K562 (cell line): ENCODE measurements at regions not wholly inside any gene's neighbourhood (a gene's known extent, or its start where the extent isn't known, plus 50 kb on each side); places are given as distances from the start of the nearest gene placed in this dataset.

Experiments used
- ATAC-seq: fragments of 200-7000 bp; cut with Tn5 transposase; 3 replicates; pipeline ENCODE4 v1.9.1; 2020; ENCODE audit warnings: moderate library complexity
- BruUV-seq: library from RNA; stranded (reverse); fragments of 400-500 nt; replicated peaks from 2 replicates; lab custom pipeline; 2021; lab: Mats Ljungman, UMichigan
- CTCF ChIA-PET: fragments of 300-600 bp; formaldehyde crosslinking; extraction: SDS; loops from one replicate; lab custom pipeline; 2021; ENCODE audit warnings: low intra/inter-chr PET ratio; lab: Yijun Ruan, JAX
- POLR2A ChIA-PET: fragments of 300-600, 350-650 bp; sonication (Branson Sonifier 250); formaldehyde crosslinking; extraction: SDS; loops from one replicate; lab custom pipeline; 2021; ENCODE audit warnings: antibody characterized with exemption, inconsistent platforms; lab: Yijun Ruan, JAX
- DNase-seq, 4 experiments: peaks; one replicate each; pipeline versions ENCODE4 v3.0.0 to v3.0.0-alpha.2; 2011 to 2018; ENCODE audit warnings: low spot score in 3 of 4, mixed read lengths in 3 of 4; ENCODE audit errors: extremely low read depth in 1 of 4
- FAIRE-seq: peaks from 2 replicates; lab custom pipeline; 2011; peaks lifted over from hg19 to GRCh38; lab: Jason Lieb, UNC
- H2AFZ ChIP-seq: 2 replicates; pipeline ENCODE4 v1.6.0; 2011; ENCODE audit warnings: low read depth, low read length, control low read depth, inconsistent platforms
- H3K27ac ChIP-seq: fragments of 200-600 bp; 3 replicates; pipeline ENCODE4 v1.8.0; 2011; ENCODE audit warnings: low read depth, mild to moderate bottlenecking, control low read depth, inconsistent platforms, low read length, moderate library complexity, mixed read lengths; ENCODE audit errors: extremely low read depth
- H3K27me3 ChIP-seq, 2 experiments: fragments of 300-600 bp in 1 of 2; 2 replicates in 1 of 2; 3 replicates in 1 of 2; pipeline versions ENCODE4 v1.6.0 to v1.8.0; 2011; ENCODE audit warnings: inconsistent platforms in 2 of 2, low read length in 2 of 2, mild to moderate bottlenecking in 1 of 2, mixed read lengths in 1 of 2, moderate library complexity in 1 of 2; ENCODE audit not compliant: control insufficient read depth in 2 of 2, insufficient read depth in 2 of 2
- H3K36me3 ChIP-seq: fragments of 300-600 bp; 3 replicates; pipeline ENCODE4 v1.8.0; 2011; ENCODE audit warnings: mild to moderate bottlenecking, low read length, inconsistent platforms; ENCODE audit not compliant: control insufficient read depth, insufficient read depth
- H3K4me1 ChIP-seq, 2 experiments: fragments of 200-600 bp in 1 of 2; replicated peaks in 1 of 2; 2 replicates in 1 of 2; 3 replicates in 1 of 2; pipeline versions ENCODE4 v1.5.1 to v1.8.0; 2011; ENCODE audit warnings: inconsistent platforms in 2 of 2, low read length in 2 of 2, mild to moderate bottlenecking in 1 of 2, mixed read lengths in 1 of 2, moderate library complexity in 1 of 2; ENCODE audit not compliant: control insufficient read depth in 2 of 2, insufficient read depth in 2 of 2
- H3K4me2 ChIP-seq: 2 replicates; pipeline ENCODE4 v1.6.1; 2011; ENCODE audit warnings: low read length, control low read depth, inconsistent platforms, mixed read lengths; ENCODE audit not compliant: insufficient read depth
- H3K4me3 ChIP-seq: fragments of 200-600 bp; sonication (generic), shearing (Covaris generic); 2 replicates; pipeline ENCODE4 v1.5.1; 2016; ENCODE audit warnings: control low read depth, inconsistent platforms
- H3K79me2 ChIP-seq: fragments of 200-600 bp; 3 replicates; pipeline ENCODE4 v1.8.0; 2011; ENCODE audit warnings: low read length, inconsistent platforms; ENCODE audit not compliant: control insufficient read depth, insufficient read depth
- H3K9ac ChIP-seq, 2 experiments: 2 replicates each; pipeline versions ENCODE4 v1.6.0 to v1.6.1; 2011; ENCODE audit warnings: low read depth in 2 of 2, low read length in 2 of 2, control low read depth in 1 of 2, inconsistent platforms in 1 of 2, mild to moderate bottlenecking in 1 of 2, mixed read lengths in 1 of 2; ENCODE audit not compliant: insufficient read depth in 1 of 2
- H3K9me1 ChIP-seq: one replicate; pipeline ENCODE4 v1.6.0; 2011; ENCODE audit warnings: inconsistent platforms, mild to moderate bottlenecking, low read length, moderate library complexity; ENCODE audit not compliant: control insufficient read depth, insufficient read depth
- H3K9me3 ChIP-seq: replicated peaks from 2 replicates; pipeline ENCODE4 v1.5.1; 2011; ENCODE audit warnings: low read depth, low read length, inconsistent platforms; ENCODE audit not compliant: control insufficient read depth, insufficient read depth
- H4K20me1 ChIP-seq: replicated peaks from 2 replicates; pipeline ENCODE4 v1.6.1; 2011; ENCODE audit warnings: low read length, inconsistent platforms, mixed read lengths; ENCODE audit not compliant: control insufficient read depth, insufficient read depth
- BCLAF1 ChIP-seq, 2 experiments: fragments of 450-650 bp in 1 of 2; IDR thresholded peaks; 2 replicates each; pipeline ENCODE4 v1.6.1; 2011 to 2017; ENCODE audit warnings: low read depth in 2 of 2, antibody characterized with exemption in 1 of 2, borderline replicate concordance in 1 of 2, low read length in 1 of 2, mild to moderate bottlenecking in 1 of 2, mixed read lengths in 1 of 2; ENCODE audit not compliant: control insufficient read depth in 1 of 2
- BRD9 ChIP-seq: fragments of 450-650 bp; IDR thresholded peaks from 2 replicates; pipeline ENCODE4 v1.6.1; 2018; ENCODE audit warnings: low read depth; ENCODE audit not compliant: partially characterized antibody
- C11orf30 ChIP-seq: fragments of 450-650 bp; IDR thresholded peaks from 2 replicates; pipeline ENCODE4 v1.6.1; 2016; ENCODE audit warnings: low read depth, mild to moderate bottlenecking
- EHMT2 ChIP-seq: fragments of 450-650 bp; IDR thresholded peaks from 2 replicates; pipeline ENCODE4 v1.6.1; 2018; ENCODE audit warnings: antibody characterized with exemption
- FOXJ2 ChIP-seq: fragments of 200-800 bp; sonication (Bioruptor generic); IDR thresholded peaks from 2 replicates; pipeline ENCODE4 v1.6.1; 2016; ENCODE audit warnings: missing genetic modification characterization, missing compliant biosample characterization
- GABPB1 ChIP-seq: sonication (generic); formaldehyde crosslinking; IDR thresholded peaks from 2 replicates; pipeline ENCODE4 v1.8.0; 2022; ENCODE audit warnings: mild to moderate bottlenecking, missing genetic modification reagents
- LCOR ChIP-seq: sonication (generic); formaldehyde crosslinking; IDR thresholded peaks from 2 replicates; pipeline ENCODE4 v1.8.0; 2022; ENCODE audit warnings: mild to moderate bottlenecking, missing genetic modification reagents
- MAFG ChIP-seq: fragments of 450-650 bp; conservative IDR thresholded peaks from 2 replicates; pipeline ENCODE4 v1.6.1; 2016; ENCODE audit warnings: missing genetic modification characterization, missing compliant biosample characterization
- MEF2D ChIP-seq: conservative IDR thresholded peaks from 2 replicates; pipeline ENCODE4 v1.6.1; 2016; ENCODE audit warnings: low read depth, missing genetic modification characterization, missing compliant biosample characterization
- NR2C1 ChIP-seq, 2 experiments: fragments of 450-650 bp; IDR thresholded peaks; 2 replicates each; pipeline ENCODE4 v1.6.1; 2017; ENCODE audit warnings: mild to moderate bottlenecking in 2 of 2, antibody characterized with exemption in 1 of 2, inconsistent platforms in 1 of 2, missing compliant biosample characterization in 1 of 2, missing genetic modification characterization in 1 of 2
- RAD51 ChIP-seq: fragments of 450-650 bp; IDR thresholded peaks from 2 replicates; pipeline ENCODE4 v1.7.1; 2016; ENCODE audit warnings: low read depth, mild to moderate bottlenecking, borderline replicate concordance
- WGBS: fragments of 100-300 bp; shearing (Covaris generic); methylation state at CpG from one replicate; pipeline ENCODE4 v1.1.6; 2016; ENCODE audit warnings: low coverage, mixed read lengths; ENCODE audit not compliant: insufficient coverage; ENCODE audit errors: missing lambda C conversion rate; 5-methylcytosine and 5-hydroxymethylcytosine counted together
- in situ Hi-C: fragments of 300-500 bp; cut with MboI; formaldehyde crosslinking; loops from 4 replicates; pipeline ENCODE4 v1.15.0; 2018; ENCODE audit warnings: inconsistent platforms, mixed read lengths
- intact Hi-C: fragments of 100-400 bp; cut with micrococcal nuclease; formaldehyde crosslinking; loops from 2 replicates; pipeline ENCODE4 v1.14.2; 2022
- TF ChIP-seq, protein P1 (sequence below): IDR thresholded peaks from 3 replicates; pipeline ENCODE4 v1.6.1; 2011; ENCODE audit warnings: borderline replicate concordance, mild to moderate bottlenecking, moderate library complexity; ENCODE audit not compliant: insufficient read length; ENCODE audit errors: extremely low read depth

DNA sequence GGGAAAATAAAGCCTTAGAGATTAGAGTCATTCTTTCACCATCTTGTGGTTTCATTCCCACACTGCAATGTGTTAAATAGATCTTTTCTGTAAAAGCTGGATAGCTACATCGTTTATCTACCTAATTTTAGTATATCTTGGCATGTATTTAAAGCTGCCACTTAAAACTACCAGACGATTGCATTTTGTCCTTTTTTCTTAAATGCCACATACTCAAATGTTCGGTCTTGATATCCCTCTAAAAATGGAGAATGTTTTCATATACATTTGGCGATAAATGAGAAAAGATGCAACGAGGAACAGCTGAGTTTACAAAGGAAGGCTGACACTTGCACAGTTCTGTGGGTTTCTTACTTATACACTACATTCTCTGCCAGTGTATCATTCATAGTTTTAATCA lies 148.3 kb downstream of the CENPC start (continued):
- no peak for TF ChIP-seq BCLAF1 (IDR thresholded peaks at IDR 0.05; ENCODE audit: borderline replicate concordance in 1 of 2, control insufficient read depth in 1 of 2, low read depth in 2 of 2, low read length in 1 of 2)

DNA sequence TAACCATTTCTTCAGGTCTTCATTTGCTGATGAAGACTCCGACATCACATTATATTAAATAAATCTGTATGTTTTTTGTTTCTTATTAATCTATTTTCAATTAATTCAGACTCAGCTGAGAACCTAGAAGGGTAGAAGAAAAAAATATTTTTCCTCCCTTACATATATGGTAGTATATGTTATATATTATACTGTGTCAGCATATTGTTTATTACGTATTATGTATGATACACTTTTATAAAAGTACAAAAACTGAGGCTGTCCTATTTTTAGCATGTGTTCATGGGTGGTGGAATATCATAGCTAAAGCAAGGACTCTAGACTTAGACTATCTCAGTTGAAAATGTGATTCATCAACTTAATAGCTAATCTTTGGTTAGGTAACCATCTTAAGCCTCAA lies 149.3 kb downstream of the CENPC start:
- H3K9me3 ChIP-seq: no peaks in the 10 kb centered on the region
- no peaks in the 10 kb centered on the region for H4K20me1 ChIP-seq
- no peaks in the 10 kb centered on the region for H3K27me3 ChIP-seq
- no peaks in the 10 kb centered on the region for H3K36me3 ChIP-seq
- H3K4me3 ChIP-seq: no peak overlapping the region
- ATAC-seq (no peak), DNase-seq (no peak), FAIRE-seq (no peak)
- 13% methylated on average over 2 of the region's 2 CpGs for WGBS
- ChIA-PET POLR2A (no interaction called here), CTCF (no interaction called here)
- no peak overlapping the region for H2AFZ ChIP-seq
- intact Hi-C loops: no loop called here
- in situ Hi-C loops: no loop called here
- no TSS peak for BruUV-seq
- no peaks in the 10 kb centered on the region for H3K9me1 ChIP-seq
- no peaks in the 10 kb centered on the region for H3K79me2 ChIP-seq
- H3K9ac ChIP-seq: no peak overlapping the region
- no peak overlapping the region for H3K4me2 ChIP-seq
- no peak overlapping the region for H3K27ac ChIP-seq
- no peaks in the 10 kb centered on the region for H3K4me1 ChIP-seq
- peak; percentile 52; the same call in 1 of the 2 replicates for TF ChIP-seq C11orf30
- TF ChIP-seq MAFG: peak; percentile 46
- no peak for TF ChIP-seq EHMT2
- no peak for TF ChIP-seq MEF2D (tag)
- TF ChIP-seq RAD51: no peak
- no peak for TF ChIP-seq GABPB1 (CRISPR knock-in tag)
- no peak for TF ChIP-seq LCOR
- TF ChIP-seq, protein P1, sequence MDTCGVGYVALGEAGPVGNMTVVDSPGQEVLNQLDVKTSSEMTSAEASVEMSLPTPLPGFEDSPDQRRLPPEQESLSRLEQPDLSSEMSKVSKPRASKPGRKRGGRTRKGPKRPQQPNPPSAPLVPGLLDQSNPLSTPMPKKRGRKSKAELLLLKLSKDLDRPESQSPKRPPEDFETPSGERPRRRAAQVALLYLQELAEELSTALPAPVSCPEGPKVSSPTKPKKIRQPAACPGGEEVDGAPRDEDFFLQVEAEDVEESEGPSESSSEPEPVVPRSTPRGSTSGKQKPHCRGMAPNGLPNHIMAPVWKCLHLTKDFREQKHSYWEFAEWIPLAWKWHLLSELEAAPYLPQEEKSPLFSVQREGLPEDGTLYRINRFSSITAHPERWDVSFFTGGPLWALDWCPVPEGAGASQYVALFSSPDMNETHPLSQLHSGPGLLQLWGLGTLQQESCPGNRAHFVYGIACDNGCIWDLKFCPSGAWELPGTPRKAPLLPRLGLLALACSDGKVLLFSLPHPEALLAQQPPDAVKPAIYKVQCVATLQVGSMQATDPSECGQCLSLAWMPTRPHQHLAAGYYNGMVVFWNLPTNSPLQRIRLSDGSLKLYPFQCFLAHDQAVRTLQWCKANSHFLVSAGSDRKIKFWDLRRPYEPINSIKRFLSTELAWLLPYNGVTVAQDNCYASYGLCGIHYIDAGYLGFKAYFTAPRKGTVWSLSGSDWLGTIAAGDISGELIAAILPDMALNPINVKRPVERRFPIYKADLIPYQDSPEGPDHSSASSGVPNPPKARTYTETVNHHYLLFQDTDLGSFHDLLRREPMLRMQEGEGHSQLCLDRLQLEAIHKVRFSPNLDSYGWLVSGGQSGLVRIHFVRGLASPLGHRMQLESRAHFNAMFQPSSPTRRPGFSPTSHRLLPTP: no peak
- no peak for TF ChIP-seq NR2C1 (IDR thresholded peaks at IDR 0.05)
- TF ChIP-seq NR2C1 (tag; IDR thresholded peaks at IDR 0.05): no peak
- TF ChIP-seq BRD9: no peak
- no peak for TF ChIP-seq FOXJ2 (tag)
